DND-41 (cell line): ENCODE measurements at regions not wholly inside any gene's neighbourhood (a gene's known extent, or its start where the extent isn't known, plus 50 kb on each side); places are given as distances from the start of the nearest gene placed in this dataset.

ENCODE experiments used
- ATAC-seq: fragments of 200-7000 bp; cut with Tn5 transposase; 3 replicates; pipeline ENCODE4 v1.9.1; 2021; ENCODE audit warnings: low read depth; ENCODE audit not compliant: insufficient read depth
- DNase-seq: peaks from one replicate; pipeline ENCODE4 v3.0.0-alpha.2; 2020
- H2AFZ ChIP-seq: 2 replicates; pipeline ENCODE4 v1.6.0; 2012; ENCODE audit warnings: low read depth, low read length
- H3K27ac ChIP-seq: 2 replicates; pipeline ENCODE4 v1.5.1; 2012; ENCODE audit warnings: low read length, inconsistent platforms
- H3K27me3 ChIP-seq: fragments of 200-600 bp; sonication (generic); 2 replicates; pipeline ENCODE4 v1.6.0; 2012; ENCODE audit warnings: low read length, mild to moderate bottlenecking, inconsistent platforms; ENCODE audit not compliant: insufficient read depth, poor library complexity
- H3K36me3 ChIP-seq: 2 replicates; pipeline ENCODE4 v1.5.1; 2012; ENCODE audit warnings: low read length, inconsistent platforms; ENCODE audit not compliant: insufficient read depth
- H3K4me1 ChIP-seq: 2 replicates; pipeline ENCODE4 v1.5.1; 2012; ENCODE audit warnings: mild to moderate bottlenecking, low read length; ENCODE audit not compliant: insufficient read depth
- H3K4me2 ChIP-seq: 2 replicates; pipeline ENCODE4 v1.6.0; 2012; ENCODE audit warnings: mild to moderate bottlenecking, moderate library complexity, low read length, inconsistent platforms; ENCODE audit not compliant: insufficient read depth
- H3K4me3 ChIP-seq, 2 experiments: fragments of 200-600 bp in 1 of 2; shearing (Covaris generic) in 1 of 2; 2 replicates each; pipeline ENCODE4 v1.5.1; 2012 to 2016; ENCODE audit warnings: inconsistent platforms in 2 of 2, low read length in 2 of 2, mild to moderate bottlenecking in 2 of 2, low read depth in 1 of 2, moderate library complexity in 1 of 2
- H3K79me2 ChIP-seq: 2 replicates; pipeline ENCODE4 v1.6.0; 2012; ENCODE audit warnings: low read length, inconsistent platforms; ENCODE audit not compliant: insufficient read depth
- H3K9ac ChIP-seq: 2 replicates; pipeline ENCODE4 v1.6.0; 2012; ENCODE audit warnings: low read depth, mild to moderate bottlenecking, inconsistent platforms, low read length, moderate library complexity
- H3K9me3 ChIP-seq: 2 replicates; pipeline ENCODE4 v1.5.1; 2012; ENCODE audit warnings: low read length, moderate library complexity, mild to moderate bottlenecking, inconsistent platforms; ENCODE audit not compliant: insufficient read depth, severe bottlenecking
- H4K20me1 ChIP-seq: 2 replicates; pipeline ENCODE4 v1.6.0; 2012; ENCODE audit warnings: low read length; ENCODE audit not compliant: insufficient read depth
- EZH2 ChIP-seq: IDR thresholded peaks from 3 replicates; pipeline ENCODE4 v1.6.1; 2012; ENCODE audit warnings: borderline replicate concordance, low read depth, mild to moderate bottlenecking, moderate library complexity, low read length, inconsistent platforms; ENCODE audit not compliant: severe bottlenecking
- TF ChIP-seq, protein P1 (sequence below): IDR thresholded peaks from 2 replicates; pipeline ENCODE4 v1.5.1; 2012; ENCODE audit warnings: borderline replicate concordance, low read length, moderate library complexity, mild to moderate bottlenecking; ENCODE audit not compliant: poor library complexity, severe bottlenecking; ENCODE audit errors: extremely low read depth

DNA sequence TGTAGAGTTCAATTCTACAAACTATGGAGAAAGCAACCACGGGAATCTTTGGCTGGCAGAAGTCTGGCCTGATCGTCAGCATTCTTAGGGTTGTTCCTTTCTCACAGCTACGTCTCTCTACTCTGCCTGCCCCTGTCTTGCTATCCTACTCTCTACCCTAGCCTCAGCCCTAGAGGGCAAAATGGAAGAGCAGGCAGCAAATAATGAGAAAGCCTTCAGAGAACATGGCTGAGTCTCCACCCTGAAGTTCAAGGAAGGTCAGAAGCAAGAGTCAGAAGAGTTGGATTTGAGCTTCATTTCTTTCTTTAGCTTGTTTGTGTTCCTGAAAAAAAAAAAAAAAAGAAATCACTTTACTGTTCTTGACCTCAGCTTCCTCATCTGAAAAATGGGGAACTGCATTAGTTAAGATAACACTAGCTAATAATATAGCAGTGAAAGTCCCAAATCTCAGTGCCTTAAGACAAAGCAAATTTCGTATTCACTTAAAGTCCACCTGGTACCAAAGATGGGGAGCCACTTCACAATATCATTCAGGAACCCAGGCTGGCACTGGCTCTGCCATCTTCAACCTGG lies 50.2 kb upstream of the CCND2 start:
- no peak for ATAC-seq
- no peaks in the 10 kb centered on the region for H4K20me1 ChIP-seq
- DNase-seq, result no peak
- H3K36me3 ChIP-seq, result no peaks in the 10 kb centered on the region
- H3K27ac ChIP-seq, result no peak overlapping the region
- no peaks in the 10 kb centered on the region for H3K79me2 ChIP-seq
- no peak overlapping the region for H3K9ac ChIP-seq
- H3K4me3 ChIP-seq, result no peak overlapping the region
- H3K4me1 ChIP-seq, result no peaks in the 10 kb centered on the region
- H3K9me3 ChIP-seq, result no peaks in the 10 kb centered on the region
- peaks cover 9% of the 10 kb centered on the region for H3K27me3 ChIP-seq
- TF ChIP-seq EZH2, result no peak
- TF ChIP-seq, protein P1, sequence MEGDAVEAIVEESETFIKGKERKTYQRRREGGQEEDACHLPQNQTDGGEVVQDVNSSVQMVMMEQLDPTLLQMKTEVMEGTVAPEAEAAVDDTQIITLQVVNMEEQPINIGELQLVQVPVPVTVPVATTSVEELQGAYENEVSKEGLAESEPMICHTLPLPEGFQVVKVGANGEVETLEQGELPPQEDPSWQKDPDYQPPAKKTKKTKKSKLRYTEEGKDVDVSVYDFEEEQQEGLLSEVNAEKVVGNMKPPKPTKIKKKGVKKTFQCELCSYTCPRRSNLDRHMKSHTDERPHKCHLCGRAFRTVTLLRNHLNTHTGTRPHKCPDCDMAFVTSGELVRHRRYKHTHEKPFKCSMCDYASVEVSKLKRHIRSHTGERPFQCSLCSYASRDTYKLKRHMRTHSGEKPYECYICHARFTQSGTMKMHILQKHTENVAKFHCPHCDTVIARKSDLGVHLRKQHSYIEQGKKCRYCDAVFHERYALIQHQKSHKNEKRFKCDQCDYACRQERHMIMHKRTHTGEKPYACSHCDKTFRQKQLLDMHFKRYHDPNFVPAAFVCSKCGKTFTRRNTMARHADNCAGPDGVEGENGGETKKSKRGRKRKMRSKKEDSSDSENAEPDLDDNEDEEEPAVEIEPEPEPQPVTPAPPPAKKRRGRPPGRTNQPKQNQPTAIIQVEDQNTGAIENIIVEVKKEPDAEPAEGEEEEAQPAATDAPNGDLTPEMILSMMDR, result no peak
- no peak overlapping the region for H2AFZ ChIP-seq
- no peak overlapping the region for H3K4me2 ChIP-seq

DNA sequence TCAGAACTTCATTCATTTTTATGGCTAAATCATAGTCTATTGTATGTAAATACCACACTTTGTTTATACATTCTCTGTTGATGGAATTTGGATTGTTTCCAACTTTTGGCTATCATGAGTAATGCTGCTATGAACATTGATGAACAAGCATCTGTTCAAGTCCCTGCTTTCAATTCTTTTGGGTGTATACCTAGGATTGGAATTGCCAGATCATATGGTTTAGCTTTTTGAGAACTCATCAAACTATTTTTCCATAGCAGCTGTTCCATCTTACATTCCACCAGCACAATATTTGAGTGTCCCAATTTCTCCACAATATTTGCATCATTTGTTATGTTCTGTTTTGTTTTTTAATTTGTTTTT lies 52.3 kb upstream of the CCND2 start:
- no peak for TF ChIP-seq EZH2
- TF ChIP-seq, protein P1, result no peak
- Histone ChIP-seq H3K9ac (no peak overlapping the region), H3K4me3 (no peak overlapping the region), H4K20me1 (no peaks in the 10 kb centered on the region), H3K4me1 (no peaks in the 10 kb centered on the region), H3K79me2 (no peaks in the 10 kb centered on the region), H3K27ac (no peak overlapping the region), H2AFZ (no peak overlapping the region), H3K36me3 (no peaks in the 10 kb centered on the region), H3K9me3 (no peaks in the 10 kb centered on the region), H3K4me2 (no peak overlapping the region), H3K27me3 (peaks cover 9% of the 10 kb centered on the region)
- DNase-seq (no peak), ATAC-seq (no peak)

DNA sequence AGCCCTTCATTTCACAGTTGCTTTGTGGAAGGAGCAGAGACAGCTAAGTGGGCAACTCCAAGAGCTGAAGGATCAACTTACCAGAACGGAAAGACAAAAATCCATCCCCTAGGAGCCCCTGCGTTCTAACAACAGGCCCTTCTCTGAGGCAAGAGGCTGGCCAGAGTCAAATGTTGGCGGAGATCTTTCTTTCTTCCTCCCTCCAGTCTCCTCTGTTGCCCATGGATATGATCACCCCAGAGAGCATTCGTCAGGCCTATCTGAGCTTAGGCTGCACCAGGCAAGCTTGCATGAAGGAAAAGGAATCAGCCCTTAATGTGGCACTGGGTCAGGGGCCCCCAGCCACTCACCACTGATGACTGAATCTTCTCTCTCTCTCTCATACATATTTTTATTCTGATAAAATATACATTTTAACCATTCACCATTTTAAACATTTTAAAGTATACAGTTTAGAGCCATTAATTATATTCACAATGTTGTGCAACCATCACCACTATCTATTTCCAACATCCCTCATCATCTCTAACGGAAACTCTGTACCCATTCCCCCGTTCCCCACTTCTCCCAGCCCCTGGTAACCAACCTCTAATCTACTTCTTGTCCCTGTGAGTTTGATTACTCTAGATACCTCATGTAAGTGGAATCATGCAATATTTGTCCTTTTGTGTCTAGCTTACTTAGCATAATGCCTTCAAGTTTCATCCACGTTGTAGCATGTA lies 52.9 kb upstream of the CCND2 start:
- H3K4me2 ChIP-seq, result no peak overlapping the region
- H3K4me1 ChIP-seq, result no peaks in the 10 kb centered on the region
- no peak overlapping the region for H2AFZ ChIP-seq
- H3K4me3 ChIP-seq, result no peak overlapping the region
- H3K79me2 ChIP-seq, result no peaks in the 10 kb centered on the region
- no peak overlapping the region for H3K27ac ChIP-seq
- H3K9me3 ChIP-seq, result no peaks in the 10 kb centered on the region
- no peak overlapping the region for H3K9ac ChIP-seq
- H3K27me3 ChIP-seq, result peaks cover 9% of the 10 kb centered on the region
- no peaks in the 10 kb centered on the region for H4K20me1 ChIP-seq
- DNase-seq (no peak), ATAC-seq (no peak)
- H3K36me3 ChIP-seq, result no peaks in the 10 kb centered on the region
- TF ChIP-seq, protein P1, result no peak
- no peak for TF ChIP-seq EZH2
